ENCODE measurements at regions not wholly inside any gene's neighbourhood (a gene's known extent, or its start where the extent isn't known, plus 50 kb on each side); places are given as distances from the start of the nearest gene placed in this dataset.

DNA sequence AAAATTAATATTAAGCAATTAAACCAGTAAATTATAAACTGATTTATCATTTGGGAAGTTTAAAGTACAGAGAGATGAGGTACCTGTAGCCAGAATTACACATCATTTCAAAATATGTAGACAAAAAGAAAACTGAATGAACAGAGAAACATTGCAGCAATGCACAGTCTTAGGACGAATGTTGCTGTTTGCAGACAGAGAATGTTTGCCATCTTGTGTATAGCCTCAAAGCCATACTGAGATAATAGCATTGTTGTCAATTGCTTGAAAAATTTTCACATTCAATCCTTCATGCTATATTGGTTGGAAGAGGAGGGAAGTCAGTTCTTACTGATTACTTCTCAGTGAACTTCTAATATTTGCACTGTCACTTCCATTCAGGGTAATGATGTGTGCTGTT is 326.2 kb downstream of the PRR16 start:
- no peak overlapping the region for H3K4me3 ChIP-seq
- H3K27ac ChIP-seq (replicated peaks in 1 of 4) = no peak overlapping the region
- H3K27me3 ChIP-seq = no peaks in the 10 kb centered on the region
- no peak for DNase-seq (ENCODE audit: extremely low spot score)
- no peaks in the 10 kb centered on the region for H3K36me3 ChIP-seq
- TF ChIP-seq POLR2A (IDR thresholded peaks at IDR 0.05; ENCODE audit: low read depth) = no peak
- no peak for TF ChIP-seq EP300 (IDR thresholded peaks at IDR 0.05)
- no peak for TF ChIP-seq POLR2AphosphoS5 (IDR thresholded peaks at IDR 0.05)
- TF ChIP-seq, protein P1, sequence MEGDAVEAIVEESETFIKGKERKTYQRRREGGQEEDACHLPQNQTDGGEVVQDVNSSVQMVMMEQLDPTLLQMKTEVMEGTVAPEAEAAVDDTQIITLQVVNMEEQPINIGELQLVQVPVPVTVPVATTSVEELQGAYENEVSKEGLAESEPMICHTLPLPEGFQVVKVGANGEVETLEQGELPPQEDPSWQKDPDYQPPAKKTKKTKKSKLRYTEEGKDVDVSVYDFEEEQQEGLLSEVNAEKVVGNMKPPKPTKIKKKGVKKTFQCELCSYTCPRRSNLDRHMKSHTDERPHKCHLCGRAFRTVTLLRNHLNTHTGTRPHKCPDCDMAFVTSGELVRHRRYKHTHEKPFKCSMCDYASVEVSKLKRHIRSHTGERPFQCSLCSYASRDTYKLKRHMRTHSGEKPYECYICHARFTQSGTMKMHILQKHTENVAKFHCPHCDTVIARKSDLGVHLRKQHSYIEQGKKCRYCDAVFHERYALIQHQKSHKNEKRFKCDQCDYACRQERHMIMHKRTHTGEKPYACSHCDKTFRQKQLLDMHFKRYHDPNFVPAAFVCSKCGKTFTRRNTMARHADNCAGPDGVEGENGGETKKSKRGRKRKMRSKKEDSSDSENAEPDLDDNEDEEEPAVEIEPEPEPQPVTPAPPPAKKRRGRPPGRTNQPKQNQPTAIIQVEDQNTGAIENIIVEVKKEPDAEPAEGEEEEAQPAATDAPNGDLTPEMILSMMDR (IDR thresholded peaks at IDR 0.05) = no peak
- H3K9me3 ChIP-seq = no peaks in the 10 kb centered on the region
- H3K4me1 ChIP-seq = no peaks in the 10 kb centered on the region
- 52% methylated on average over 1 of the region's 1 CpG for WGBS
- intact Hi-C loops (cut with DNase I) = no loop called here

DNA sequence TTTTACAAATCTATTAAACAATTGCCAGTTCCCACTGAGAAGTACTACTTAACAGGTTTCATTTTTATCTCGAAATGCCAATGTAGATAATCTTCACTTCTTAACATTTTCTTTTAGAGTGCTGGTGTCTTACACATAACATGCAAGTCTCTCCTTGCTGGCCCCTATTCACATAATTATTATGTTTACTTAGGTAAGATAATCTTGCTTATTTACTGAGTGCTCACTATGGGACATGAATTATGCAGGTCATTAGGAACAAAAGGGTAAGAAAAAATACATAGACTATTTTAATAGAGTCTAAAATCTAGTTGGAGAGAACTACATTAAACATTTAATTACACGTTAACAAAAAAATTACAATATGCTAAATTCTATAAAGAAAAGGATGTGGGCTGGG is 328.4 kb downstream of the PRR16 start:
- 89% methylated on average over 2 of the region's 2 CpGs for WGBS
- DNase-seq (ENCODE audit: extremely low spot score) = no peak
- Histone ChIP-seq H3K9me3 (no peaks in the 10 kb centered on the region), H3K36me3 (no peaks in the 10 kb centered on the region), H3K4me1 (no peaks in the 10 kb centered on the region), H3K27me3 (no peaks in the 10 kb centered on the region), H3K4me3 (no peak overlapping the region), H3K27ac (replicated peaks in 1 of 4) (no peak overlapping the region)
- TF ChIP-seq, protein P1 (IDR thresholded peaks at IDR 0.05) = no peak
- TF ChIP-seq POLR2AphosphoS5 (IDR thresholded peaks at IDR 0.05) = no peak
- TF ChIP-seq EP300 (IDR thresholded peaks at IDR 0.05) = no peak
- intact Hi-C loops (cut with DNase I) = no loop called here

DNA sequence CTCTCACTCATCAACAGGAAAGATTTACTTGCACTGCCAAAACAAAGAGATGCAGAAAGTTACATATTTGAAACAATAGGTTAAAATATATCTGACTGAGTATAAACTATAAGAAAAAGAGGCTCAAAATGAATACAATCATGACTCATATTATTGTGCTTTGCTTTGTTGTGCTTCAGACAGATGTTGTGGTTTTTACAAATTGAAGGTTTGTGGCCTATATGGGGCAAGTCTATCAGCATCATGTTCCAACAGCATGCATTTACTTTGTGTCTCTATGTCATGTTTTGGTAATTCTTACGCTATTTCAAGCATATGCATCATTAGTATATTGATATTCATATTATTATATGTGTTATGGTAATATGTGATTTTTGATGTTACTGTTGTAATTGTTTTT is 330.0 kb downstream of the PRR16 start:
- Histone ChIP-seq H3K4me3 (no peak overlapping the region), H3K36me3 (no peaks in the 10 kb centered on the region), H3K4me1 (no peaks in the 10 kb centered on the region), H3K9me3 (no peaks in the 10 kb centered on the region), H3K27ac (replicated peaks in 1 of 4) (no peak overlapping the region), H3K27me3 (no peaks in the 10 kb centered on the region)
- WGBS = 96% methylated on average over 1 of the region's 1 CpG
- TF ChIP-seq EP300 (IDR thresholded peaks at IDR 0.05) (no peak), POLR2A (IDR thresholded peaks at IDR 0.05; ENCODE audit: low read depth) (no peak), POLR2AphosphoS5 (IDR thresholded peaks at IDR 0.05) (no peak)
- TF ChIP-seq, protein P1 (IDR thresholded peaks at IDR 0.05) = no peak
- DNase-seq (ENCODE audit: extremely low spot score) = no peak
- intact Hi-C loops (cut with DNase I) = no loop called here

DNA sequence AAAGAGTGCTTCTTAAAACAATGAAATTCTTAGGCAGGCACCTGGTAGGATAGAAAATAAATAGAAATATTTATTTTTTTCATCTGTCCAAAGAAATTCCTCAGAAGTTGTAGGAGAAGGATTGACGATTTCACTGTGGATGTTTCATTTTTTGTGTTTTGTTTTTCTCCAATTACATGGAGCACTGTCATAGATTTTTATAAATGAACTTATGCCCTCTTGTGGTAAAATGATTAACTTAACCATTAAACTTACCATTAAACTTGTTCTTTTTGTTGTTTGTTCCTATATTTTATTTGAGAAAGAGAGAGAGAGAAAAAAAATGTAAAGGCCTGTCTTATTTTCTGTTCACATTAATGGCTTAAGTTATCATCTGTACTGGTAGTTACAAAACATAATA is 339.2 kb downstream of the PRR16 start:
- DNase-seq (ENCODE audit: extremely low spot score) = no peak
- Histone ChIP-seq H3K4me1 (no peaks in the 10 kb centered on the region), H3K9me3 (no peaks in the 10 kb centered on the region), H3K36me3 (no peaks in the 10 kb centered on the region), H3K27me3 (no peaks in the 10 kb centered on the region), H3K4me3 (no peak overlapping the region), H3K27ac (replicated peaks in 1 of 4) (no peak overlapping the region)
- WGBS = 13% methylated on average over 1 of the region's 1 CpG
- intact Hi-C loops (cut with DNase I) = no loop called here
- TF ChIP-seq, protein P1 (IDR thresholded peaks at IDR 0.05) = peak in 1 of 3 experiments; percentile 4
- TF ChIP-seq POLR2A (IDR thresholded peaks at IDR 0.05; ENCODE audit: low read depth) (no peak), POLR2AphosphoS5 (IDR thresholded peaks at IDR 0.05) (no peak), EP300 (IDR thresholded peaks at IDR 0.05) (no peak)

DNA sequence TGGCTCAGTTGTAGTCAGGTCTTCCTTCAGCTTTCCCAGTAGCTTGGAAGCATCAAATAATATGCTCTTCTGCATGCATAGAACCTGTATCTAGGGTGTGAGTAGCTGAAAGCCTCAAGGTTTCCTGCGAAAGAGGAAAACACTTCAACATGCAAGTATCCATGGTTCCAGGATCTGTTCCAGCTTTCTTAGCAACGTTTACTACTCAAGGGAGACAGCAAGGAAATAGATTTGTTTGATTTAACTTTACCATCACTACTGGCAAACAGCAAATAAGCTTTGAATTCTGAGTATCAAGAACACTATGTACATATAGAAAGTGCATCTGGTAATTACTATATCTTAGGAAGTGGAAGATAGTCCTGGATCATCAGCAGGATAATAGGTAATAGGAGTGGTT is 341.0 kb downstream of the PRR16 start:
- Histone ChIP-seq H3K36me3 (no peaks in the 10 kb centered on the region), H3K9me3 (no peaks in the 10 kb centered on the region), H3K4me1 (no peaks in the 10 kb centered on the region), H3K27me3 (no peaks in the 10 kb centered on the region), H3K4me3 (no peak overlapping the region), H3K27ac (replicated peaks in 1 of 4) (no peak overlapping the region)
- no peak for DNase-seq (ENCODE audit: extremely low spot score)
- TF ChIP-seq, protein P1 (IDR thresholded peaks at IDR 0.05) = no peak
- TF ChIP-seq POLR2AphosphoS5 (IDR thresholded peaks at IDR 0.05) (no peak), POLR2A (IDR thresholded peaks at IDR 0.05; ENCODE audit: low read depth) (no peak), EP300 (IDR thresholded peaks at IDR 0.05) (no peak)
- 58% methylated on average over 2 of the region's 2 CpGs for WGBS
- intact Hi-C loops (cut with DNase I) = no loop called here
